Nephron progenitor cell (in vitro differentiated cells): ENCODE measurements at regions not wholly inside any gene's neighbourhood (a gene's known extent, or its start where the extent isn't known, plus 50 kb on each side); places are given as distances from the start of the nearest gene placed in this dataset.
"Not testable (repeated sequence)": the region's sequence is repeated elsewhere in the genome, so short reads cannot be mapped to it uniquely, and the experiment has no call there.

Source experiments
- DNase-seq: peaks from one replicate; pipeline ENCODE4 v3.0.0; 2021
- H3K27ac Mint-ChIP-seq: 2 replicates; pipeline ENCODE4 v1.8.0; 2021; ENCODE audit warnings: mild to moderate bottlenecking, moderate library complexity, mixed read lengths
- H3K27me3 Mint-ChIP-seq: 2 replicates; pipeline ENCODE4 v1.8.0; 2021; ENCODE audit warnings: mild to moderate bottlenecking, low read depth, mixed read lengths; ENCODE audit not compliant: poor library complexity
- H3K36me3 Mint-ChIP-seq: 2 replicates; pipeline ENCODE4 v1.8.0; 2021; ENCODE audit warnings: low read depth, mixed read lengths
- H3K4me1 Mint-ChIP-seq: 2 replicates; pipeline ENCODE4 v1.8.0; 2021; ENCODE audit warnings: mixed read lengths
- H3K4me3 Mint-ChIP-seq: 2 replicates; pipeline ENCODE4 v1.8.0; 2021; ENCODE audit warnings: mild to moderate bottlenecking, moderate library complexity, mixed read lengths
- H3K9me3 Mint-ChIP-seq: 2 replicates; pipeline ENCODE4 v1.8.0; 2021; ENCODE audit warnings: mild to moderate bottlenecking, moderate library complexity, mixed read lengths
- TF ChIP-seq, protein P1 (sequence below): fragments of 200-600 bp; sonication (generic); IDR thresholded peaks from 2 replicates; pipeline ENCODE4 v1.5.0; 2021; ENCODE audit warnings: antibody characterized with exemption

DNA sequence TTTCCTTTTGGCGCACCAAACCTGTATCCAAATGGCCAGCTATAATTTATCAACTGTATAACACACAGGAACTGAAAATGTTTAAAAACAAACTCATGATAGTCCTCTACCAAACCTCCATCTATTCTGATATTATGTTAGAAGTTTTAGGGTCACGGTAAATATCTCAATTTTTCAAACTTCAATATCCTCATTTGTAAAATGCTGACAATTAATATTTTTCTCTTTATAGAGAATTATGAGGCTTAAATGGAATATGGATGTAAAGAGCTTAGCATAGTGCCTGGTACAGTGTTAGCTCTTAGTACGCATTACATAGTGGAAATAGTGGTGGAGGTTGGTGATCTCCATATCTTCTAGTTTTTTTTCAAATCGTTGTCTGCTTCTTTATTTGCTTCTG, 917.6 kb downstream of the TLE4 start:
- H3K9me3 Mint-ChIP-seq = peaks cover 2% of the 10 kb centered on the region
- TF ChIP-seq, protein P1, sequence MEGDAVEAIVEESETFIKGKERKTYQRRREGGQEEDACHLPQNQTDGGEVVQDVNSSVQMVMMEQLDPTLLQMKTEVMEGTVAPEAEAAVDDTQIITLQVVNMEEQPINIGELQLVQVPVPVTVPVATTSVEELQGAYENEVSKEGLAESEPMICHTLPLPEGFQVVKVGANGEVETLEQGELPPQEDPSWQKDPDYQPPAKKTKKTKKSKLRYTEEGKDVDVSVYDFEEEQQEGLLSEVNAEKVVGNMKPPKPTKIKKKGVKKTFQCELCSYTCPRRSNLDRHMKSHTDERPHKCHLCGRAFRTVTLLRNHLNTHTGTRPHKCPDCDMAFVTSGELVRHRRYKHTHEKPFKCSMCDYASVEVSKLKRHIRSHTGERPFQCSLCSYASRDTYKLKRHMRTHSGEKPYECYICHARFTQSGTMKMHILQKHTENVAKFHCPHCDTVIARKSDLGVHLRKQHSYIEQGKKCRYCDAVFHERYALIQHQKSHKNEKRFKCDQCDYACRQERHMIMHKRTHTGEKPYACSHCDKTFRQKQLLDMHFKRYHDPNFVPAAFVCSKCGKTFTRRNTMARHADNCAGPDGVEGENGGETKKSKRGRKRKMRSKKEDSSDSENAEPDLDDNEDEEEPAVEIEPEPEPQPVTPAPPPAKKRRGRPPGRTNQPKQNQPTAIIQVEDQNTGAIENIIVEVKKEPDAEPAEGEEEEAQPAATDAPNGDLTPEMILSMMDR = no peak
- H3K36me3 Mint-ChIP-seq = no peaks in the 10 kb centered on the region
- H3K4me1 Mint-ChIP-seq = peaks cover 4% of the 10 kb centered on the region
- no peak for DNase-seq
- no peak overlapping the region for H3K27ac Mint-ChIP-seq
- H3K27me3 Mint-ChIP-seq = peaks cover 3% of the 10 kb centered on the region
- H3K4me3 Mint-ChIP-seq = no peak overlapping the region

DNA sequence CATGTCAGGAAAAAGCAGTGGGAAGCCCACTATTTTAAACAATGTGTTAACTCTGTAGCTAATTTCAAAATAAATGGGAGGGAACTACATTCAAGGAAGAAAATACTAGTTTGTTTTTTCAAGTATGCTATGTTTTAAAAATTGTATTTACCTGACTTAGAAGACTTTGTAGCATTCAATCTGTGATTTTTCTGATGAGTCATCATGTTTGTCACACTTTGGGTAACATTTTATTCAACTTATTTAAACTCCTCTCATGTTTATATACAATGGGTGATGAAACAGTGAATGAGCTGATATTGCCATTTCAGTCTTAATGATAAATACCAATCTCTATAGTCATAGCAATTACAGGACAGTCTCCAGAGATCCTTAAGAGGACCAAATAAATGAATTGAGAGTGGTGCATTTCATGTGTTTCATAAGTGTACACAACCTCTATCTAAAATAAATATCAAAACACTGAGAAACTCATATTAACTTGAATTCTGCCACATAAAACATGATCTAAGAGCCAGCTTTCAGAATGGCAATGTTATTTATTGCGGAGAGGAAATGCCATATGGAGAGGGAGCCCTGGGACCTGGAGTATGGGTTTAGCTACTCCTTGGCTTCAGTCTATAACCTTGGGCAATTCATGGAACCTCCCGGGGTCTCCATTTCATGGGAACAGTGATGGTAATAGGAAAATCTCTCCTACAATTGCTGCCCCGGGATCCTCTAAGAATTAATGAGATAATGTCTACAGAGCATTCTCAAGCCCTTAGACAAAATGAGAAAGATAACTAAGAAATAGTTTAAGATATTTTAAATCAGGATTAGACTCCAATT, 913.9 kb downstream of the TLE4 start:
- H3K9me3 Mint-ChIP-seq = peaks cover 15% of the 10 kb centered on the region
- DNase-seq = no peak
- no peaks in the 10 kb centered on the region for H3K36me3 Mint-ChIP-seq
- no peak overlapping the region for H3K4me3 Mint-ChIP-seq
- no peak overlapping the region for H3K27ac Mint-ChIP-seq
- TF ChIP-seq, protein P1 = no peak
- peaks cover 3% of the 10 kb centered on the region for H3K27me3 Mint-ChIP-seq
- H3K4me1 Mint-ChIP-seq = peaks cover 5% of the 10 kb centered on the region

DNA sequence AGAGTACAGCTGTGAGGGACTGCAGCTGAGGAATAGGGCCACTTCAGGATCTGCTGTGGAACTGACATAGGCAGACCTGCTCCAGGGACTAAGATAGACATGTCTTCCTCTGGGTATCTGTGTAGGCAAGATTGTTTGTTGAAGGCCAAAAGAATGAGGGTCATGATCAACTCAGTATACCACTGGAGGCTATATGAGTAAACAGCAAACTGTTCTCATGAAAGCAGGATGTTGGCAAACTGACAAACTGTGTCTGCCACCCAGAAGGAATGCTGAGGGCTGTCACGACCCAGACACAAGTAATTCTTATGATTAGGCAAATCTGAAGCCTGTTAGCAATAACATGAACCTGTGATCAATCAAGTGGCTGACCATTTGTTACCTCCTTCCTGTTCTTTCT, 910.5 kb downstream of the TLE4 start:
- not testable (repeated sequence) for H3K36me3 Mint-ChIP-seq, H3K27ac Mint-ChIP-seq, H3K4me3 Mint-ChIP-seq, H3K27me3 Mint-ChIP-seq, H3K4me1 Mint-ChIP-seq, DNase-seq
- peaks cover 30% of the 10 kb centered on the region for H3K9me3 Mint-ChIP-seq

DNA sequence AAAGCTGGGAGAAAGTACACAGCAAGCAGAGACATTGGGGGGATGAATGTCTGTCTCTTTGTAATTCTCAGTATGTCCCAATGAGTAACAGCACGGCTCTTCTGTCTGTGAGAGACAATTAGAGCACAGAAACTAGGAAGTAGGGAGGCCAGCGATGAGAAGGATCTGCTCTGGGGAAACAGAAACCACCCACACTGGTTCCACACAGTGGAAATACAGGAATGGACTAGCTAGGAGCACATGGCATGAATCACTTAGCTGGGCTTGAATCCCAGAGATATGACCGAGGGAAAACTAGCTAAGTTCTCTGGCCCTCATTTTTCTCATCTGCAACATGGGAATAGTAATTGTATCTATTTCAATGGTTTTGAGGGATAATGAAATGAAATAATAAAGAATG, 895.9 kb downstream of the TLE4 start:
- TF ChIP-seq, protein P1 = no peak
- H3K4me3 Mint-ChIP-seq = no peak overlapping the region
- H3K36me3 Mint-ChIP-seq = no peaks in the 10 kb centered on the region
- no peak for DNase-seq
- no peak overlapping the region for H3K27ac Mint-ChIP-seq
- H3K27me3 Mint-ChIP-seq = peaks cover 4% of the 10 kb centered on the region
- peaks cover 17% of the 10 kb centered on the region for H3K9me3 Mint-ChIP-seq
- peaks cover 6% of the 10 kb centered on the region for H3K4me1 Mint-ChIP-seq

DNA sequence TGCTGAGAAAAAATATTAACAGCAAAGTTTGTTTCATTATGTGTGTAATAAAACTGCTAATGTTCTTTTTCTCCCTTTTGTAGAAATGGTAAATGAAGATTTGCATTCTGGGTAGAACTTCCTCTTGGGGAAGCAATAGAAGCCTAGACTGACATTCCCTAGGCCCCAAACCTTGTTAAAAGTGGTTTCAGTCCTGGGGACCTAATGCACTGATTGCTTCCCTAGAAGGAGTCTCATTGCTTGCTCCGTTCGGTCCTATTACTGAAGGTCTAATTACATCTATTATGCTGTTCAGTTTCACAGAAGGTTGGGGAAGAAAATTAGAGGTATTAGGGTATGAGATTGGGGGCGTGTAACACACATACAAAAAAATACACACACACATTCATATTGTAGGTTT, 893.8 kb downstream of the TLE4 start:
- no peak for DNase-seq
- TF ChIP-seq, protein P1 = no peak
- Mint-ChIP-seq H3K4me1 (peaks cover 6% of the 10 kb centered on the region), H3K27ac (no peak overlapping the region), H3K9me3 (peaks cover 27% of the 10 kb centered on the region), H3K4me3 (no peak overlapping the region), H3K27me3 (peaks cover 4% of the 10 kb centered on the region), H3K36me3 (peaks cover 4% of the 10 kb centered on the region)

DNA sequence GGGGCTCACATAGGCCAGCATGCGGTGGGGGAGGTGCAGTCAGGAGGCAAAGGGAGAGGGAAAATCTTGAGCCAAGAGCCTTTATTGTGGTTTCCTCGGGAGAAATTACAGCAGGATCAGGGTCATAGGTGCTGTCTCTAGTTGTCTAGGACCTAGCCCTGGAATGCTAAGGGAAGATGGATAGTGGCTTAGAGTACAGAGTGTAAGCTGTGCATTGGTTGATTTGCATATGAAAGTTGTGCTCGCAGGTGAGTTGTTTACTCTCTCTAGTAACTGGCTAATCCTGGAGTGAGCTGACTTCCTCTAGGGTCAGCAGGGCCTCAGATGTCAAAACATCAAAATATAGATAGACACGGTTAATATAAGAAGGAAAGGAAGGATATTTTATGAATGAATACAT, 877.7 kb downstream of the TLE4 start:
- peaks cover 5% of the 10 kb centered on the region for H3K36me3 Mint-ChIP-seq
- no peak for DNase-seq
- H3K4me1 Mint-ChIP-seq = peaks cover 13% of the 10 kb centered on the region
- peaks cover 19% of the 10 kb centered on the region for H3K9me3 Mint-ChIP-seq
- H3K4me3 Mint-ChIP-seq = no peak overlapping the region
- H3K27ac Mint-ChIP-seq = peak overlapping the region; percentile 32
- peaks cover 10% of the 10 kb centered on the region for H3K27me3 Mint-ChIP-seq
- TF ChIP-seq, protein P1 = no peak
